IMR-90 (cell line): ENCODE measurements at regions not wholly inside any gene's neighbourhood (a gene's known extent, or its start where the extent isn't known, plus 50 kb on each side); places are given as distances from the start of the nearest gene placed in this dataset.

Source experiments
- ATAC-seq: fragments of 200-7000 bp; cut with Tn5 transposase; 2 replicates; pipeline ENCODE4 v1.9.1; 2020; ENCODE audit warnings: low read depth, mild to moderate bottlenecking, moderate library complexity
- BruUV-seq: library from RNA; stranded (reverse); fragments of 400-500 nt; replicated peaks from 2 replicates; lab custom pipeline; 2021; lab: Mats Ljungman, UMichigan
- CTCF ChIA-PET: fragments of 300-600 bp; formaldehyde crosslinking; extraction: SDS; loops from one replicate; lab custom pipeline; 2021; ENCODE audit warnings: antibody characterized with exemption; lab: Yijun Ruan, JAX
- POLR2A ChIA-PET: fragments of 300-600 bp; sonication (Branson Sonifier 250); formaldehyde crosslinking; loops from one replicate; lab custom pipeline; 2022; ENCODE audit warnings: antibody characterized with exemption; ENCODE audit not compliant: unreplicated experiment; lab: Charles Lee
- DNase-seq: peaks from one replicate; pipeline ENCODE4 v3.0.0; 2013
- H2AFZ ChIP-seq: replicated peaks from 2 replicates; pipeline ENCODE3; 2013; ENCODE audit warnings: low read length, mild to moderate bottlenecking; ENCODE audit not compliant: poor library complexity
- H2AK5ac ChIP-seq: 2 replicates; pipeline ENCODE4 v1.6.1; 2013; ENCODE audit warnings: low read depth, low read length, inconsistent platforms
- H2AK9ac ChIP-seq: replicated peaks from 2 replicates; pipeline ENCODE3; 2013; ENCODE audit warnings: mild to moderate bottlenecking, low read depth, low read length, moderate library complexity; ENCODE audit not compliant: poor library complexity
- H2BK120ac ChIP-seq: 2 replicates; pipeline ENCODE4 v1.6.1; 2013; ENCODE audit warnings: low read depth, low read length, inconsistent platforms
- H2BK15ac ChIP-seq: 3 replicates; pipeline ENCODE4 v1.6.1; 2013; ENCODE audit warnings: low read depth, low read length, inconsistent platforms
- H2BK20ac ChIP-seq: 2 replicates; pipeline ENCODE4 v1.6.1; 2013; ENCODE audit warnings: low read depth, mild to moderate bottlenecking, inconsistent platforms, low read length, moderate library complexity
- H2BK5ac ChIP-seq: 2 replicates; pipeline ENCODE4 v1.6.1; 2013; ENCODE audit warnings: mild to moderate bottlenecking, low read depth, low read length, inconsistent platforms; ENCODE audit not compliant: poor library complexity, severe bottlenecking
- H3K14ac ChIP-seq: replicated peaks from 2 replicates; pipeline ENCODE4 v1.6.1; 2013; ENCODE audit warnings: low read depth, low read length, inconsistent platforms
- H3K18ac ChIP-seq: 2 replicates; pipeline ENCODE4 v1.6.1; 2013; ENCODE audit warnings: low read depth, low read length, control low read depth
- H3K23ac ChIP-seq: 2 replicates; pipeline ENCODE4 v1.6.1; 2013; ENCODE audit warnings: low read depth, low read length, inconsistent platforms
- H3K27ac ChIP-seq: 2 replicates; pipeline ENCODE4 v1.5.1; 2013; ENCODE audit warnings: mild to moderate bottlenecking, control low read depth, low read length; ENCODE audit not compliant: insufficient read depth
- H3K27me3 ChIP-seq: 2 replicates; pipeline ENCODE4 v1.6.1; 2013; ENCODE audit warnings: low read length; ENCODE audit not compliant: control insufficient read depth, insufficient read depth
- H3K36me3 ChIP-seq: 2 replicates; pipeline ENCODE4 v1.6.1; 2013; ENCODE audit warnings: low read length, mixed read lengths; ENCODE audit not compliant: control insufficient read depth, insufficient read depth
- H3K4ac ChIP-seq: 2 replicates; pipeline ENCODE4 v1.6.1; 2013; ENCODE audit warnings: low read depth, low read length, inconsistent platforms
- H3K4me1 ChIP-seq: 2 replicates; pipeline ENCODE4 v1.6.1; 2013; ENCODE audit warnings: low read length, mixed read lengths; ENCODE audit not compliant: control insufficient read depth, insufficient read depth
- H3K4me2 ChIP-seq: 2 replicates; pipeline ENCODE4 v1.6.1; 2013; ENCODE audit warnings: low read depth, mild to moderate bottlenecking, control low read depth, low read length, moderate library complexity
- H3K4me3 ChIP-seq: 2 replicates; pipeline ENCODE4 v1.5.1; 2013; ENCODE audit warnings: low read depth, mild to moderate bottlenecking, control low read depth, low read length, moderate library complexity; ENCODE audit not compliant: insufficient read depth
- H3K56ac ChIP-seq: 2 replicates; pipeline ENCODE4 v1.6.1; 2013; ENCODE audit warnings: low read length, inconsistent platforms; ENCODE audit not compliant: insufficient read depth; ENCODE audit errors: extremely low read depth
- H3K79me1 ChIP-seq, 2 experiments: 2 replicates each; pipeline ENCODE4 v1.6.1; 2013; ENCODE audit warnings: low read length in 2 of 2, inconsistent platforms in 1 of 2, low read depth in 1 of 2
- H3K9ac ChIP-seq: 2 replicates; pipeline ENCODE4 v1.6.1; 2013; ENCODE audit warnings: low read depth, low read length, control low read depth
- H3K9me1 ChIP-seq: 2 replicates; pipeline ENCODE4 v1.6.1; 2013; ENCODE audit warnings: low read length, inconsistent platforms; ENCODE audit not compliant: insufficient read depth
- H3K9me3 ChIP-seq: 2 replicates; pipeline ENCODE4 v1.6.1; 2013; ENCODE audit warnings: low read length; ENCODE audit not compliant: control insufficient read depth, insufficient read depth
- H4K20me1 ChIP-seq: 2 replicates; pipeline ENCODE4 v1.6.1; 2013; ENCODE audit warnings: low read length, inconsistent platforms; ENCODE audit not compliant: insufficient read depth
- H4K5ac ChIP-seq: 2 replicates; pipeline ENCODE4 v1.6.1; 2013; ENCODE audit warnings: mild to moderate bottlenecking, low read depth, low read length, control low read depth
- H4K8ac ChIP-seq, 2 experiments: 2 replicates each; pipeline ENCODE4 v1.6.1; 2013; ENCODE audit warnings: low read depth in 2 of 2, low read length in 2 of 2, control low read depth in 1 of 2, inconsistent platforms in 1 of 2
- H4K91ac ChIP-seq: 2 replicates; pipeline ENCODE4 v1.6.1; 2013; ENCODE audit warnings: low read depth, low read length, inconsistent platforms; ENCODE audit not compliant: insufficient read depth
- CEBPB ChIP-seq: IDR thresholded peaks from 2 replicates; pipeline ENCODE4 v1.6.1; 2012; ENCODE audit warnings: low read depth, low read length, improper control_type of control experiment
- CHD1 ChIP-seq: IDR thresholded peaks from 2 replicates; pipeline ENCODE4 v1.6.1; 2012; ENCODE audit warnings: low read depth, low read length, improper control_type of control experiment
- CTCF ChIP-seq: conservative IDR thresholded peaks from 2 replicates; pipeline ENCODE4 v1.5.1; 2012; ENCODE audit warnings: mild to moderate bottlenecking, low read depth, low read length, improper control_type of control experiment
- ELK1 ChIP-seq: fragments of 150-350 bp; IDR thresholded peaks from 2 replicates; pipeline ENCODE4 v1.6.1; 2016; ENCODE audit warnings: low read depth, mild to moderate bottlenecking, low read length, moderate library complexity, borderline replicate concordance
- MAZ ChIP-seq: IDR thresholded peaks from 2 replicates; pipeline ENCODE4 v1.6.1; 2012; ENCODE audit warnings: low read depth, mild to moderate bottlenecking, low read length, improper control_type of control experiment, moderate library complexity, borderline replicate concordance
- MXI1 ChIP-seq: IDR thresholded peaks from 2 replicates; pipeline ENCODE4 v1.6.1; 2012; ENCODE audit warnings: low read depth, mild to moderate bottlenecking, low read length, moderate library complexity, borderline replicate concordance
- POLR2A ChIP-seq: IDR thresholded peaks from 2 replicates; pipeline ENCODE4 v1.6.1; 2012; ENCODE audit warnings: mild to moderate bottlenecking, low read depth, low read length
- RCOR1 ChIP-seq: IDR thresholded peaks from 2 replicates; pipeline ENCODE4 v1.6.1; 2012; ENCODE audit warnings: mild to moderate bottlenecking, low read length, improper control_type of control experiment; ENCODE audit not compliant: insufficient replicate concordance
- RFX5 ChIP-seq: IDR thresholded peaks from 2 replicates; pipeline ENCODE4 v1.8.0; 2012; ENCODE audit warnings: low read depth, mild to moderate bottlenecking, low read length, moderate library complexity
- SMC3 ChIP-seq: fragments of 150-350 bp; IDR thresholded peaks from 2 replicates; pipeline ENCODE4 v1.6.1; 2016; ENCODE audit warnings: low read depth, mild to moderate bottlenecking, antibody characterized with exemption, low read length, moderate library complexity
- USF2 ChIP-seq: fragments of 150-350 bp; IDR thresholded peaks from 2 replicates; pipeline ENCODE4 v1.6.1; 2017; ENCODE audit warnings: mild to moderate bottlenecking, antibody characterized with exemption, low read length, low read depth
- WGBS, 2 experiments: methylation state at CpG; one replicate each; pipeline versions ENCODE4 v1.1.5 to v1.1.7; 2013; ENCODE audit warnings: missing lambda C conversion rate in 2 of 2; ENCODE audit not compliant: insufficient read length in 1 of 2; ENCODE audit errors: extremely low coverage in 2 of 2; 5-methylcytosine and 5-hydroxymethylcytosine counted together
- dilution Hi-C: fragments of 300-500 bp; cut with HindIII; formaldehyde crosslinking; loops from one replicate; pipeline ENCODE4 v1.14.3; 2018; ENCODE audit warnings: low sequenced_read_pairs; ENCODE audit not compliant: unreplicated experiment
- in situ Hi-C: fragments of 300-500 bp; cut with MboI; formaldehyde crosslinking; loops from 3 replicates; pipeline ENCODE4 v1.14.3; 2019; ENCODE audit warnings: low sequenced_read_pairs, inconsistent platforms, mixed read lengths
- intact Hi-C: fragments of 100-400 bp; cut with micrococcal nuclease; formaldehyde crosslinking; loops from 2 replicates; pipeline ENCODE4 v1.10.0; 2022

GRCh38 chr14:25485381-25485780, 435.4 kb upstream of the STXBP6 start:
- dilution Hi-C loops: no loop called here

More at GRCh38 chr14:25485381-25485780, 435.4 kb upstream of the STXBP6 start:
- Histone ChIP-seq H4K91ac (no peak overlapping the region), H3K36me3 (no peaks in the 10 kb centered on the region), H2BK120ac (no peak overlapping the region), H4K20me1 (no peaks in the 10 kb centered on the region), H3K14ac (no peak overlapping the region), H2AK5ac (no peak overlapping the region), H3K4me2 (no peak overlapping the region), H3K56ac (no peak overlapping the region), H3K9me1 (no peaks in the 10 kb centered on the region), H3K79me1 (no peaks in the 10 kb centered on the region), H2BK5ac (no peak overlapping the region), H4K5ac (no peak overlapping the region), H3K9me3 (no peaks in the 10 kb centered on the region; the same call in 1 of the 2 replicates), H2BK20ac (no peak overlapping the region), H3K9ac (no peak overlapping the region), H2AFZ (no peak overlapping the region), H3K27ac (no peak overlapping the region), H2BK15ac (no peak overlapping the region), H3K4me3 (no peak overlapping the region), H4K8ac (no peak overlapping the region), H3K27me3 (no peaks in the 10 kb centered on the region), H3K4ac (no peak overlapping the region), H2AK9ac (no peak overlapping the region), H3K18ac (no peak overlapping the region), H3K4me1 (no peaks in the 10 kb centered on the region), H3K23ac (no peak overlapping the region)
- in situ Hi-C loops: no loop called here
- intact Hi-C loops: no loop called here
- WGBS, 2 experiments: no CpG with 5 or more reads among the region's 1 CpG
- ChIA-PET POLR2A (no interaction called here), CTCF (no interaction called here)
- no peak for DNase-seq
- no TSS peak for BruUV-seq
- TF ChIP-seq CEBPB (no peak), USF2 (no peak), RFX5 (no peak), CTCF (no peak), POLR2A (no peak), MAZ (no peak), RCOR1 (no peak), MXI1 (no peak), CHD1 (no peak), ELK1 (no peak), SMC3 (no peak)
- ATAC-seq: no peak
